GM12865 (cell line): ENCODE measurements at regions not wholly inside any gene's neighbourhood (a gene's known extent, or its start where the extent isn't known, plus 50 kb on each side); places are given as distances from the start of the nearest gene placed in this dataset.

ENCODE experiments used
- DNase-seq: peaks from one replicate; pipeline ENCODE4 v3.0.0; 2010; ENCODE audit warnings: low read depth
- H3K4me3 ChIP-seq: 2 replicates; pipeline ENCODE4 v1.5.1; 2011; ENCODE audit warnings: mild to moderate bottlenecking, low read depth, low read length, control low read depth
- CTCF ChIP-seq: IDR thresholded peaks from 2 replicates; pipeline ENCODE4 v1.5.1; 2011; ENCODE audit warnings: low read length, control low read depth, low read depth, inconsistent platforms; ENCODE audit not compliant: insufficient read depth; ENCODE audit errors: missing control alignments

GRCh38 chr3:156606729-156607128, 51.8 kb upstream of the SSR3 start:
- TF ChIP-seq CTCF: no peak
- peak overlapping the region; percentile 6; the same call in 1 of the 2 replicates for H3K4me3 ChIP-seq
- peak; percentile 28 for DNase-seq

GRCh38 chr3:156605686-156606605, 51.0 kb upstream of the SSR3 start:
- TF ChIP-seq CTCF: no peak
- no peak overlapping the region for H3K4me3 ChIP-seq
- DNase-seq: no peak

- no peak overlapping the region for H3K4me3 ChIP-seq
- no peak for DNase-seq
- no peak for TF ChIP-seq CTCF
These were observed 49.8 kb upstream of the SSR3 start for GRCh38 chr3:156604642-156605144.
